Left ventricle myocardium inferior (tissue), 1 donor: ENCODE measurements at regions not wholly inside any gene's neighbourhood (a gene's known extent, or its start where the extent isn't known, plus 50 kb on each side); places are given as distances from the start of the nearest gene placed in this dataset.

Source experiments
- DNase-seq: peaks from one replicate; pipeline ENCODE4 v3.0.0-alpha.2; 2020
- H3K27ac ChIP-seq: fragments of 200-600 bp; replicated peaks from 2 replicates; pipeline ENCODE4 v1.8.0; 2021
- H3K27me3 ChIP-seq: fragments of 200-600 bp; 2 replicates; pipeline ENCODE4 v1.8.0; 2021; ENCODE audit warnings: low read depth
- H3K36me3 ChIP-seq: fragments of 200-600 bp; 2 replicates; pipeline ENCODE4 v1.8.0; 2021
- H3K4me1 ChIP-seq: fragments of 200-600 bp; 2 replicates; pipeline ENCODE4 v1.8.0; 2021
- H3K4me3 ChIP-seq: fragments of 200-600 bp; 2 replicates; pipeline ENCODE4 v1.8.0; 2021; ENCODE audit warnings: mild to moderate bottlenecking, moderate library complexity
- H3K9me3 ChIP-seq: fragments of 200-600 bp; replicated peaks from 2 replicates; pipeline ENCODE4 v1.8.0; 2021
- intact Hi-C: fragments of 100-400 bp; cut with micrococcal nuclease; formaldehyde crosslinking; loops from one replicate; pipeline ENCODE4 v1.11.0; 2022
- TF ChIP-seq, protein P1 (sequence below): fragments of 200-600 bp; IDR thresholded peaks from 2 replicates; pipeline ENCODE4 v1.8.0; 2021; ENCODE audit warnings: antibody characterized with exemption, mild to moderate bottlenecking, borderline replicate concordance
- donor health status: DM: no; HTN: yes; CAD: no; lungs with severe emphysema.

DNA sequence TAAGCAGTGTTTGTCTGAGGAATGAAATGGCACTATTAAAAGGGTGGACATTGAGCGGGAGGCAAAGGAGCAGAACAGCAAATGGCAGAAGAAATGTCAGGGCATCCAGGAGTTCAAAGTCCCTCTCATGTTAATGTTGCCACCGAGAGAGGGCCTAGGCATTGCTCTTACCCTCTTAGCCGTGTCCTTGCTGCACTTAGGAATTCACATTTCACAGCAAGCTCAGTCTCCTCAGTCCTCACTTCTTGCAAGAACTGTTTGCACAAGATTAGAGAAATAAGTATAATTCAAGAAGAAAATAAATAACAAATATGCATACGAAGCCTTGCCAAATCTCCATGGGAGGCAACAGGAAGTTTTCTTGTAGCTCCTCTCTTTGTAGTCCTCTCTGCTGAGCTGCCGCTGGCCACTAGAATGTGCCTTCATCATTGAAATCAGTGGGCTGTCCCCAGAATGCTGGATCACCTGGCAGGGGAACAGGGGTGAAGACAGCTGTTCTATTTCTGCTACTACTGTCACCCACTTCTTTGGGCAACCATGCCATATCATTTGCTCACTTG, 205.8 kb downstream of the ZNF326 start:
- H3K27me3 ChIP-seq, result no peaks in the 10 kb centered on the region
- no peak for DNase-seq
- no peaks in the 10 kb centered on the region for H3K4me1 ChIP-seq
- H3K36me3 ChIP-seq, result no peaks in the 10 kb centered on the region
- intact Hi-C loops, result no loop called here
- TF ChIP-seq, protein P1, sequence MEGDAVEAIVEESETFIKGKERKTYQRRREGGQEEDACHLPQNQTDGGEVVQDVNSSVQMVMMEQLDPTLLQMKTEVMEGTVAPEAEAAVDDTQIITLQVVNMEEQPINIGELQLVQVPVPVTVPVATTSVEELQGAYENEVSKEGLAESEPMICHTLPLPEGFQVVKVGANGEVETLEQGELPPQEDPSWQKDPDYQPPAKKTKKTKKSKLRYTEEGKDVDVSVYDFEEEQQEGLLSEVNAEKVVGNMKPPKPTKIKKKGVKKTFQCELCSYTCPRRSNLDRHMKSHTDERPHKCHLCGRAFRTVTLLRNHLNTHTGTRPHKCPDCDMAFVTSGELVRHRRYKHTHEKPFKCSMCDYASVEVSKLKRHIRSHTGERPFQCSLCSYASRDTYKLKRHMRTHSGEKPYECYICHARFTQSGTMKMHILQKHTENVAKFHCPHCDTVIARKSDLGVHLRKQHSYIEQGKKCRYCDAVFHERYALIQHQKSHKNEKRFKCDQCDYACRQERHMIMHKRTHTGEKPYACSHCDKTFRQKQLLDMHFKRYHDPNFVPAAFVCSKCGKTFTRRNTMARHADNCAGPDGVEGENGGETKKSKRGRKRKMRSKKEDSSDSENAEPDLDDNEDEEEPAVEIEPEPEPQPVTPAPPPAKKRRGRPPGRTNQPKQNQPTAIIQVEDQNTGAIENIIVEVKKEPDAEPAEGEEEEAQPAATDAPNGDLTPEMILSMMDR, result no peak
- no peaks in the 10 kb centered on the region for H3K9me3 ChIP-seq
- no peak overlapping the region for H3K4me3 ChIP-seq
- no peak overlapping the region for H3K27ac ChIP-seq

DNA sequence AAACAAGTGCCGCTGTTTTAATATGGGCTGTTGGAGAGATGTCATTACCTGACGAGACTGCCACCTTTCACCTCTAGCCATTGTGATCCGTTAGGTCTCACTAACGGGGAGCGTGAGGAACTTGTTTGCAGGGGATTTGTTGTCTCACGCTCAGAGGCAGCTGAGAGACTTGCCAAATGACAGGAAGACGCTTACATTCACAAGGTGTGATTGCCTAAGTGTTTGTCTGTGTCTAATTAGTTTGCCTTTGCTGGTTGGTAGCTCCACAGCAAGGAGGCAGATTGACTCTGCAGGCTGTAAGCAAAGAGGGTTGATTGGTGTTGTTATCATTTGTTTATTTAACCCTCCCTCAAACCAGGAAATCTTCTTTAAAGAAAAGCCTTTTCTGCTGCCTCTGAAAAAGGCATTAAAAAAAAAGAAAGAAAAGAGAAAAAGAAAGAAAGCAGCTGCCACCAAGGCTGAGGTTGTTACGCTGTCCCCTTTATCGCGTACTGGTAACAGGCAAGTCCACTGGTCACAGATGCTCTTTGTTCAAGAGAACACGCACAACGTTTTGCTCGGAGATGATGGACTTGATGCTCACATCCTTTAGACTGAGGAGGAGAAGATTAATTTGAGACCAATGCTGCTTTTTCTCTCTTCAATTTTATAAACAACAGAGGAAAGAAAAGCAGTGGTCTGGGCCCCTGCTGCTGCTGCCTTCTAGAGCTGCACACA, 203.9 kb downstream of the ZNF326 start:
- Histone ChIP-seq H3K4me1 (no peaks in the 10 kb centered on the region), H3K36me3 (no peaks in the 10 kb centered on the region), H3K9me3 (no peaks in the 10 kb centered on the region), H3K27me3 (no peaks in the 10 kb centered on the region), H3K4me3 (no peak overlapping the region), H3K27ac (no peak overlapping the region)
- intact Hi-C loops, result no loop called here
- TF ChIP-seq, protein P1, result no peak
- DNase-seq, result no peak

DNA sequence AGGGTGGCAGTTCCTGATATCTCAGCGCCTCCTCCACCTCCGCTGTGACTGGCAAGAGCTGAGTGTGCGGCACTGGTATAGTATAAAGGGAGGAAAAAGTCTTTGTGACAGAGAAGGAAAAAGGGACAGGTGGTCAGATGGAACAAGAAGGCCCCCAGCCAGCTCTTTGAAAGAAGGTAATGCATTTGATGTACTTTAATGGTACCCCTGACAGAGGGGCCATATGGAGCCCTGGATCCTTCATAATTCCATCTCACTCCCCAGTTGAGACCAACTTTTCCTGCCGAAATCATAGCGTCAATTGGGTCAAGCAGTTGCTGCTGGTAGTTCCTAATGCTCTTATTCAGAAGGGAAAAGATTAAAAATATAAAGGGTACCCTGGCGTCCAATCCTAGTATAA, 198.2 kb downstream of the ZNF326 start:
- Histone ChIP-seq H3K4me3 (no peak overlapping the region), H3K27ac (no peak overlapping the region), H3K9me3 (no peaks in the 10 kb centered on the region), H3K36me3 (no peaks in the 10 kb centered on the region), H3K4me1 (no peaks in the 10 kb centered on the region), H3K27me3 (no peaks in the 10 kb centered on the region)
- TF ChIP-seq, protein P1, result no peak
- intact Hi-C loops, result no loop called here
- DNase-seq, result no peak

DNA sequence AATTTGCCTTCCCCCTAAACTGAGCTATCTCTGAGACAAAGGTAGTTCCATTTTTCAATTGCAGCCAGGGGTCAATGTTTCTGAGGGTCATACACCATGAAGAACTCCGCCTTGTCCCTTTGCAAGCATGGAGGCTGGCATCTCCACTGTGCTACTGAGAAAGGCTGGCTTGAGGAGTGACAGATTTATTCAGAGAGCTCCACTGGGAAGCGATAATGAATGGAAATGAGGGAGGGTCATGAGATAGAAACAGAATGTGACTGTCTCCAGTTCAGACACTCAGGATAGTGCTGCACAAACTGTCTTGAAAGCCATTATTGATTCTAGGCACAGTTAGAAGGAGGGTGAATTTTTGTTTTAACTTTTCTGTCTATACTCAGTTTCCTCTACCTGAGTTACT, 197.5 kb downstream of the ZNF326 start:
- intact Hi-C loops, result no loop called here
- DNase-seq, result no peak
- no peaks in the 10 kb centered on the region for H3K36me3 ChIP-seq
- no peaks in the 10 kb centered on the region for H3K4me1 ChIP-seq
- H3K9me3 ChIP-seq, result no peaks in the 10 kb centered on the region
- H3K27me3 ChIP-seq, result no peaks in the 10 kb centered on the region
- no peak overlapping the region for H3K27ac ChIP-seq
- TF ChIP-seq, protein P1, result no peak
- H3K4me3 ChIP-seq, result no peak overlapping the region

DNA sequence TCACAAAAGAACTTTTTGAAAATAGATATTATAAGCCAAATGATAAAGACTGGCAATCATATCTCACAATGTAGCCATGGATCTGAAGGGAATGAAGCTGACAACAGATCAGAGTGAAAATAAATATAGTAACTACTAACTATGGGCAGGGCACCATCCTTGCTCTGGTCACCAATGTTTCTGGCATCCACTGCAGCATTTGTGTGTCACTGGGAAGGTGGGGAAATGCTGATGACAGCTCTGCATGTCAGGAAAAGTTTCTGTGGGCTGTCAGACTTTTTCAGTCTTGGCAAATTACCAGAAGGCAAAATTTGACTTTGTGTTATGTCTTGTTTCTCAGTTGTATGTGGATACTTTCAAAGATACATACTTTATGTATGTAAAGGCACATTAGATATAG, 195.6 kb downstream of the ZNF326 start:
- Histone ChIP-seq H3K27ac (no peak overlapping the region), H3K4me3 (no peak overlapping the region), H3K36me3 (no peaks in the 10 kb centered on the region), H3K27me3 (no peaks in the 10 kb centered on the region), H3K9me3 (no peaks in the 10 kb centered on the region), H3K4me1 (no peaks in the 10 kb centered on the region)
- TF ChIP-seq, protein P1, result no peak
- intact Hi-C loops, result no loop called here
- no peak for DNase-seq
